Activated T-cell treated with anti-CD3 and anti-CD28 coated beads, Interleukin-2, amount 50 U/mL, for 48 hours (primary cell): ENCODE measurements at regions not wholly inside any gene's neighbourhood (a gene's known extent, or its start where the extent isn't known, plus 50 kb on each side); places are given as distances from the start of the nearest gene placed in this dataset.

Experiments
- DNase-seq, 2 experiments: peaks; one replicate each; pipeline ENCODE4 v3.0.0-alpha.2; 2020

DNA sequence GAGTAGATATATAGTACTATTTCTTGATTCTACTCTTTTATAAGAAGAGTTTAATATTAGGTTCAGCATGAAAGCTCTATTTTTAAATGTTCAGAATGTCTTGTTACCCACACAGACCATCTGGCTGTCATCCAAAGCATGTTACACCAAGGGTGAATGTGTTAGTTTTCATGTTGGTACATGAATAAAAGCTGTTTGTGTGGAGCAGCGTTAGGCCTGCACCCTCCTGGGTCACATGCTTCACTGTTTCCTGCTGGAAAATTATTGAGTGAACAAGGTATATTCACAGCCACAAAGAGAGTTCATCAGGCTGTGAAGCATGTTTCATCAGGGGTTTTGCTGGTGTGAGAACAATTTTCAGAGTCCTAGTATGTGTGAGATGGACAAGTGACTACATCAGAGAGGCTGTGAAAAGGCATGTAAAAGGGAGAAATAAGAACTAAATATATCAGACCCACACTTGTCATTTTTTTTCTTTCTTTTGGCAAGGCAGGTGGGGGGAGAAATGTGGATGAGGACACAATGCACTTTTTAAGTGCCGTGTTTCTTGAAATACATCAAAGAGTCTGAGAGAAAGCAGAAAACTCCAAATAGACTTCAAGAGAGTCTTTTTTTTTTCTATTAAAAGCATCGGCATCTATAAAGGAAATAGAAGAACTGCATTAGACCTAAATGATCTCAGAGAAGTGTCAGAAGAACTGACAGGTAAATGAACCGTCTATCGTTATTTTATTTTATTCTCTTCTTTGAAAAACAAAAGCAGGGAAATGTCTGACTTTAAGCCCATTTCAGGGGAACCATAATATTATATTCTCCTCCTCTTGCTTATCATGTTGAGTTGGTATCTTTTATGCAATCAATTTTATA is 2429.7 kb downstream of the PCDH7 start:
- no peak for DNase-seq

DNA sequence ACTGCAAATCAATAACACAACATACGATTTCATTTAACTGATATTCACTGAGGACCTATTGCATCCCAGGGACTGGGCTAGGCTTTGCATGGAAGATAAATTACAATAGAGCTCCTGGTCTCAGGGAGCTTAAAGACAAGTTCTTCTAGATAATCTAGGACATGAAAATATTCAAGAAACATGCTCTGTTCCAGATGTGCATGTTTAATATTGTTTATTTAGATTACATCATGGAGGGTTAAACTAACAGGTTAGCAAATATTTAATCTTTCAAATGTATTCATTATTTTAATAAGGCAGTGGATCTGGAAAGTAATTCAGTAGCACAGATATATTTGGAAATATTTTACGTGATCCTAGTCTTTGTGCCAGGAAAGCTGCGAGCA is 2430.3 kb downstream of the PCDH7 start:
- DNase-seq, result no peak

DNA sequence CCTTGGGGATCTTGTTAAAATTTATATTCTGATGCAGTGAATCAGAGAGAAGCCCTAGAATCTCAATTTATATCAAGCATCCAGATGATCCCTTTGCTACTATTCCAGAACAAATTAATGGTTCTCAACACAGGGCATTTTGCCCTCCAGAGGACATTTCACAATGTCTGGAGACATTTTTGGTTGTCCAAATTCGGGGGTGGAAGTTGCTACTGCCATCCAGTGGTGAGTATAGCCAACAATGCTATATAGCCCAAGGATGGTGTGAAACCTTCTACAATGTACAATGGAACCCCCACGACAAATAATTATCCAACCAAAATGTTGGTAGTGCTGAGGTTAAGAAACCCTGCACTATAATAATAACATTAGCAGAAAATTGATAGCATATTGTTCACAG is 2440.0 kb downstream of the PCDH7 start:
- DNase-seq, result no peak

DNA sequence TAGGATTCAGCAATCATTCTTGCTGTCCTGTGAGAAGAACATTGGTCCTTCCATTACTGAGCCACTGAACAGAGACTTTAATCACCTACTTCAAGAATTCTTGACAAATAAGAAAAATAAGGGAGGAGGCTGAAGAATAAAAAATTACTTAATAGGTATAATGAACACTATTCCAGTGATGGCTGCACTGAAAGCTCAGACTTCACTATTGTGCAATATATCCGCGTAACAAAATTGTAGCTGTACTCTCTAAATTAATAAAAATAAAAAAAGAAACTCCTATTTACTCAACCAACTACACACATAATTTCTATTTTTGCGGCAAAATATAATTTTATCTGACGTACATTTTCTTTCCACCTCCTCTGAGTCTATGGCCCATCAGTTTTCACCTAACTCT is 2441.0 kb downstream of the PCDH7 start:
- DNase-seq, result no peak

DNA sequence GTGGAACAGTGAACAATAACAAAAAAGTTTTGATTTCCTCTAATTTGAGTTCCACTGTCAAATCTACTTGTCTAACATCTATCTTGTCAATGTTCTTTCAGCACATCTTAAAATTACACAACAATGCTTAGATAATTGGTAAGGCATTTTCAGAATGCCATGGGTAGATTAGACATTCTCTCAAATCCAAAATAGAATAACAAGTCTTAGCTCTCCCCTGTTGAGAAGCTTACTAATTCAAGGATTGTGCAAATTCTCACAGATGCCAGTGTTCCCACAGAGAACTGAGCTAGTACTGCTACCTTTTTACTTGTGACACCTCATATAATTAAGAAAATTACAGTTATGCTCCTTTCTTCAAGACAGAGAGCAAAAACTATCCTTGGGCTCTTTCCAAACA is 2442.0 kb downstream of the PCDH7 start:
- DNase-seq, result no peak

DNA sequence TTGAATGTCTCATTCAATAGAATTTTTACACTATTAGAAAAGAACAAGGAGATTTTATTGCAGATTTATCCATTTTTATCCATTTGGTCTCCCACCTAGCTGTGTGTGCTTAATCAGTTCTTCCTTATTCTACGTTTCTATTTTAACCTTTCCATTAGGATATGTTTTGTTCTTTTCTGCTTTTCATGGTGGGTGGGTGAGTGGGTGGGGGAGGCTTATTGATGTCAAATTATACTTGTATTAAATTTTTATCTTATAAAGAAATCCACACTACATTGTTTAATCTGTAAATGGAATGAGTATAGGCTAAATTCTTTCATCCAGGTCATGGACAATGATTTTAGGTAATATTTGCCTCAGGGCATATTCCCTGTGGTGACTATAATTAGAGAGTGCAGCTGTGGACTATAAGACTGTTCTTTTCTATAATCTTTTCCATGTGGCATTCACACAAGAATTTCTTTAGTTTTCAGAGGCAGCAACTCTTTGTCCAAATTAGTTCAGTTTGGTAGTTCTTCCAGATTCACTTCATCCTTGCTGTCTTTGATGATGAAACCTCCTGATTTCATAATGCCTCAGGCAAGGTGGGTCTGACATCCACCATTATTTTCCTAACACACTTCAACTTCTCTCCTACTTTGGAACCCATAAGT is 2451.8 kb downstream of the PCDH7 start:
- no peak for DNase-seq

DNA sequence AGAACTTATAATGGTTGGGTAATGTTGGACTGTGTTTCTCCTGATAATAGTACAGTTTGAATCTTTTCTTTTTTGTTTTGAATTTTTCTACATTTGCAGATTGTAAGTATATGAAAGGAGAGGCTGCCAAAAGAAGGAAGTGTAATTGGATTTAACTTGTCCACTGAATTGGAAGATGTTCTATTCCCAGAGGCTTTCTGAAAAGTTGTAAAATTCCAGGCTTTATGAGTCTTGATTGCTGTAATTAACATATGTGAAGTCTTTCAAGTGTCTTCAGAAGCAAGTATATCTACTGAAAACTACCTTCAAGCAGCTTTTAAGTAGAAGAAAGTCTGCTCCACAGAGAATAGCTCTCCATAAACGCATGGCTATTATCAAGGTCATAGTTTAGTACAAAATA is 2456.4 kb downstream of the PCDH7 start:
- DNase-seq, result no peak

DNA sequence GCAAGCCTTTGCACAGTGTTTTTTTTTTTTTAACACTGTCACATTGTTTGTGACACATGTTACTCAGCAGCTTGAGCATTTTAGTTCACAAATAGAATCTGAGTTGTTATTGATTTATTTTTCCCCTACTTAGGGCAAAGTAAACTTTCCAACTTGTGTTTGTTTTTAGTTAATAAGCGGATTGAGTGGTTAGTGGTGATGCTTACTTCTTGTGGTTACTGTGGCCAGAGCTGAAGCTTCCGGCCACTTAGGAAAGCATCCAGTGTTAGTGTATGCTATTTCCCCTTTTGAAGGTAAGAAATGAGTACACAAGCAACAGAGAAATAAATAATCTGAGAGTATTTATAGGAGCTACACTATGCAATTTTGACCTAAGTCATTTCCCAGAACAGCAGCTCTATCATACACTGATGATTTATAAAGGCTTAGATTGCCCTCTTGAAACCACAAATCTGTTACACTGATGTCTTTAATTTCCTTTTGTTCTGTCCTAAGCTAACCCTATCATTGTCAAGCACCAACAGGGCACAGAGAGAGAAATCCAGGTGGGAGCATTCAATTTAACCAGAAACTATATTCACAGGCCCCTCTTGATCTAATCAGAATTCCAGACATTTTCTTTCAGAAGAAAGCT is 2464.6 kb downstream of the PCDH7 start:
- DNase-seq, result no peak

DNA sequence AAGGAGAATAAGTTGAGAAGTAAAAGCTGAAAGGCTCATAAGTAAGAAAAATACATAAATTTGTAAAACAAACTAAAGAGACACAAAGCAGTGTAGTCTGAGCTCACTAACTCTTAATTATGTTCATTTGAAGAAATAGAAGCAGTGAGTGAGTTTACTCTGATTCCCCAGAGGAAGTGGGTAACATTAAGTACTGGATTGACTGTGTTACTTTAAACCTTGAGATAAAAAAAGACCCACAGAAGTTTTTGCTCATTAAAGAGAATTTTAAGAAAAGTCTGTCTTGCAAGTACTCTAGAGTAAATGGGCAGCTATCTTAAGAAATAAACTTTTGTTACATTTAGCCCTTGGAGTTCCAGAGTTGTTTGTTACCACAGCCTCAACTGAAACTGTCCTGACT is 2466.9 kb downstream of the PCDH7 start:
- DNase-seq, result no peak

DNA sequence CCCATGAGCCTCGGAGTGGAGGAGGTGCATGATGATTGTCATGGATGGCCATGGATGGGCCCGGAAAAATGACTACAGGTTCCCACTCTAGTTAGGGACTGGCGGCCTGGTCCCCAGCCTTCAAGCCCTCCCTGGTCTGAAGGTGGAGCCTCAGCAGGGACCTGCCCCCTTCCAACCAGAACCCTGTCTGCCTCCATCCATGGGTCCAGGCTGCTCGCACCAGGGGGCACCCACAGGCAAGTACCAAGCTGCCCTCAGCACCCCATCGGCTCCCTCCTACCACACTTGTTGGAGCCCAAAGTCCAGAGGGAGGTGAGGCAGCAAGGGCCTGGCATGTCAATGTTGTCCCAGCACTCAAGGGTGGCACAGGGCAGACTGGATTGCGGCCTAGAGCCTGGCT is 2468.6 kb downstream of the PCDH7 start:
- no peak for DNase-seq

DNA sequence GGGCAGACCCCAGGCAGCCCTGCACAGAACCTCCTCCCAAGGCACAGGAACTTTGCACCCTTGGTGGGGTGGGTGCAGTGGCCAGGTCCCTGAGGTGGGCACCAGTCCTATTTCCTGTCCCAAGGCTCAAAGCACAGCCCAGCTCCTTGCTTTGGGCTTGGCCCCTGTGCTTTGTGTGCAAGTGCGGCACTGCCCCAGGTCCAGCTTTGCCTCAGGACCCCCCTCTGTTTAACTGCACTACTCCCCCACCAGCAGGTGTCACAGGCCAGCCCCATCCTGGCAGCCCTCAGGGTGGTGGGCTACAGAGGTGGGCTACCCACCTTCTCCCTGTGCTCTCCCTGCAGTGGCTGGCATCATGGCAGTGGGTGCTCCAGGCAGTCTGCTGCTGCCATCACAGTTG is 2469.0 kb downstream of the PCDH7 start:
- DNase-seq, result no peak

DNA sequence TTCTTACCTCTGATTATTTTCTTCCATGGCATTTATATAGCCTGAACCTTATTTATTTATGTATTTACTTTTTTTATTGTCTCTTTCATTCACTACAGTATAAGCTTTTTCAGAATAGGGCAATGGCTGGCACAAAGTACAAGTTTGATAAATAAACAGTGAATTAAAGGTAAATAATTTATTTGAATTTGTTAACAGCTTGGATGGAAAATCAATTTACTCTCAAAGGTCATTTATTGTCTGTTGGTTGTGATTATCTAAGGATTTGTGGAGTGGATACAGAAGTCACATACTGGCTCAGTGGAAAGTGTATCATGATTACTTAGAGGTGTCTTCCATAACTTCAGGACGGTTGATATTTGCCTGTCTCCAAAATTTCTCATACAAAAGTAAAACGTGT is 2472.9 kb downstream of the PCDH7 start:
- no peak for DNase-seq

DNA sequence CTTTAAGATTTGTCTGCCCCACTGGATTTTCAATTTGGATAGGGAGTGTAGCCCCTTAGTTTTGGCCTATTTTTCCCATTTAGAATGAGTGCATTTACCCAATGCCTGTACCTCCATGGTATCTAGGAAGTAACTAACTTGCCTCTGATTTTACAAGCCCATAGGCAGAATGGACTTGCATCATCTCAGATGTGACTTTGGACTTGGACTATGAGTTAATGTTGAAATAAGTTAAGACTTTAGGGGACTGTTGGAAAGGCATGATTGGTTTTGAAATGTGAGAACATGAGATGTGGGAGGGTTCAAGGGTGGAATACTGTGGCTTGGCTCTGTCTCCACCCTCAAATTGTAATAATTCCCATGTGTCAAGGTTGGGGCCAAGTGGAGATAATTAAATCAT is 2480.2 kb downstream of the PCDH7 start:
- DNase-seq, result no peak

DNA sequence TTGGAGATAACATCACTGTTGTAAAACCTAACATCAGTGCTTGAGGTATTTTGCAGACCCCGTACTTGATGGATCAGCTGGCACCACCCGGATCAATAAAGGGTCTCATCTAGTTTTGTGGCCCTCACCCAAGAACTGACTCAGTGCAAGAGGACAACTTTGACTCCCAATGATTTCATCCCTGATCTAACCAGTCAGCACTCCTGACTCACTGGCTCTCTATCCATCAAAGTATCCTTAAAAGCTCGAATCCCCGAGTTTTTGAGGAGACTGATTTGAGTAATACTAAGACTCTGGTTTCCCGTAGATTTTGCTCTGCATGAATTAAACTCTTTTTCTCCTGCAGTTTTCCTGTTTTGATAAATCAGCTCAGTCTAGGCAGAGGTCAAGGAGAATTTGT is 2498.1 kb downstream of the PCDH7 start:
- no peak for DNase-seq

DNA sequence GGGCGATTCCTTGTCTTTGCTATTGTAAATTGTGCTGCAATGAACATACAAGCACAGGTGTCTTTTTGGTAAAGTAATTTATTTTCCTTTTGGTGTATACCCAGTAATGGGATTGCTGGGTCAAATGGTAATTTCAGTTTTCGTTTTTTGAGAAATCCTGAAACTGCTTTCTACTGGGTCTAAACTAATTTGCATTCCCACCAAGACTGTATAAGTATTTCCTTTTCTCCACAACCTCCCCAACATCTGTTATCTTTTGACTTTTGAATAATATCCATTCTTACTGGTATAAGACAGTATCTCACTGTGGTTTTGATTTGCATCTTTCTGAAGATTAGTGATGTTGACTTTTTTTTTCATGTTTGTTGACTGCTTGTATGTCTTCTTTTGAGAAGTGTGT is 2506.0 kb downstream of the PCDH7 start:
- no peak for DNase-seq

DNA sequence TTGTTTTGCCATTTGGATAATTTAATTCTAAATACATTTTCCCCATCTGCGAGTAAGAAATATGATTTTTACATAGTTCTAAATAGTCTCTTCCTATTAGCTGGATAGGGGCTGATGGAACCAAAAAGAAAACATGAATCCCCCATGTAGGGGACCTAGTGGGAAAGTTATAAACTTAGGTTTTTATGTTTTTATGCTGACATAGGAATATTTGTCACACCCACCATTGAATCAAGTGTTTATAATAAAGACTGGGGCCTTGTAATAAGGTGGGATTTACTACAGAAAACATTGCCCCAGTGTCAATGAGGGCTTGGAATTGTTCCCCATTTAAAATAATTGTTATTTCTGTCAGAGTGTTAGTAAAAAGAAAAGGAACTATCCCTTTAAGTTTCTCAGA is 2506.6 kb downstream of the PCDH7 start:
- DNase-seq, result no peak

DNA sequence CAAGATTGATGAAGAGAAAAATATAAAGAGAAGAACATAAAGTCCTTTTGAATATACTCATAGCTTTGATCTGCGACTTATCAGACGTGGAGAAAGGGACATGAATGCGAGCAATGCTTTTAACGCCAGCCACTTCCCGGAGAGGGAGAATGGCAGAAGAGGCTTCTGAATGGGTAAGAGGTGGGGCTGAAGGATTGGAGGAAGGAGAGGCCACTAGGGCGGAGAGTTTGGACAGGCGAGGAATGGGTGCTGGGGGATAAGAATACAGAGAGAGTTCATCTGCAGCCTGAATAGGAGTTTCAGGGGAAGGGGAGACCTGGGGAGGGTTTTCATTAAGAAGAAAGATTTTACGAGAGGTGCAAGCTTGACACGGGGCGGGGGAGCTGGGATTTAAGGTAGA is 2534.9 kb downstream of the PCDH7 start:
- DNase-seq, result no peak

DNA sequence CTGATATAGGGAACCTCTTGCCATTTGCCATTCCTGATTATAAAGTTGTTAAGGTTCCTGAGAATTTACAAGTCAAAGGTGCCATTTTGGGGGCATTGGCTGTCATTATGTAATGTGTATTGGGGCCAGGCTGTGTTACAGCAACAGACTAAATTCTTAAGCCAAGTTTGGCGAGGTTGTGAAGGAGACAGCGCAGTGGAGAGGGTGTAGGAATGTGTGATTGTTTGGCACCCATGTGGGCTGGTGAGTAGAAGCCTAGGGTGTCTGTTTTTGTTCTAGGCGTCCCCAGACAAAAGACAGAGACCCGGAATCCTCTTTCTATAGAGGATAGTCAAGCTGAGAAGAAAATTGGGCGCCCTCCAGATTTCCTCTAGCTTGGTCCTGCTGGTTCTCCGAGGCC is 2535.3 kb downstream of the PCDH7 start:
- no peak for DNase-seq

DNA sequence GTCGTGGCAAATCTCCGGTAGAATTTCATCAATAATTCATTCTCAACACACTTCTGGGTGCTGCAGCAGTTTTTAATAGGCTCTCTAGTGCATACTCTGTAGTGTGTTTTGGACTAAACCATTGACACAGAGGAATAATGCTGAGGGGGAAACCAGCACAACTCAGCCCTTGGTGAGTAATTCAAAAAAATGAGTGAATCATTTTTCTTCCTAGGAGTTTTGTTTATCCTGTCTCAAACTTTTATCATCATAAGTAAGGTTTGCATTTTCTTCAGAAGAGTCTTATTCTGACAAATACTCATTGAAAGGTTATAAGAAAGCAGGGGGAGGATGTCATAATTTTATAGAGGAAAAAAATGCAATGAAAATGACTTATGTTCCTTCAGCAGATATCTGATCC is 2542.7 kb downstream of the PCDH7 start:
- DNase-seq, result no peak

DNA sequence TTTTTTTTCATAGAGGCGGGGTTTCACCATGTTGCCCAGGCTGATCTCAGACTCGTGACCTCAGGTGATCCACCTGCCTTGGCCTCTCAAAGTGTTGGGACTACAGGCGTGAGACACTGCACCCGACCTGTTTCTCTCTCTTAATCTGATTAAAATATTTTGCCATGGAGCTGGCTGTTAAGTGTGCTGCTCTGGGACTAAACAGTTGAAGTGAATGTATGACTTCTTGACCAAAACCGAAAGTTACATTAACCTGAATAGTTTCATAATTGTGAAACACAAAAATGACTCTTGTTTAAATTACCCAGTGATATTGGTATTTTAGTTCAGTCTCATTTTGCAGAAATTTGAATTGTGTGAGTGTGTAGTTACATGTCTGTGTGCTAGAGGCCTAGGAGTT is 2548.6 kb downstream of the PCDH7 start:
- DNase-seq, result no peak

DNA sequence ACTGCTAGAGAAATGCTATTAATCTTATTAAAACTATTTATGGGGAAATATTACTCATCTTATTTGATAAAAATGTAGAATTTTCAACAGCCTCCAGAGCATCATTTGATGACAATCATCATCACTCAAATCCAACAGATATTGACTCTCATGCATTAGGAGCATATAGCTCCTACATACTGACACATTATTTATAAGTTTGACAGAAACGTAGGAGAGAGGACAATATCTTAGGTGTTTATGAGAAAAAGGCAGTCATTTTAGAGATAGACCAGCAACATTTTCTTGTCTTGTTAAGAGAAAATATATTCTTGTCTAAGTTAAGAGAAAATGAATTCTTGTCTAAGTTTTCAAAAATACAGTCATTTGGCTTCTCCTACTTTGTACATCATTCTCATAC is 2550.2 kb downstream of the PCDH7 start:
- DNase-seq, result no peak

DNA sequence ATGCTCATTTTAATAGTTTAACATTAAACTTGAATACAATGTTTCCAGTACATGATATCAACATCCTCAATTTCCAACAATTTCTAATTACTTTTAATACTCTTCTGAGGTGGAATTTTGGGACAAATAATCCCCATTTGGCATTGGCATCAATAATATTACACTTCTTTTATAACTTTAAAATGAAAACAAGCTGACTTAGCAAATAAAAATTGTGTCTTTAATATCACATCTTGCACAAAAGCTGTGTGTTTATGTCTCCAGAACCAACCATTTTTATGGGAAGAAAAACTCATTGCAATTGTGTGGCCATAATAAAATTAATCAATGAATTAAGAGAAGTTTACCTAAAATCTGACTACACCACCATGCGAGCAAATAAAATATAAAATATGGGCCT is 2552.6 kb downstream of the PCDH7 start:
- DNase-seq, result no peak

DNA sequence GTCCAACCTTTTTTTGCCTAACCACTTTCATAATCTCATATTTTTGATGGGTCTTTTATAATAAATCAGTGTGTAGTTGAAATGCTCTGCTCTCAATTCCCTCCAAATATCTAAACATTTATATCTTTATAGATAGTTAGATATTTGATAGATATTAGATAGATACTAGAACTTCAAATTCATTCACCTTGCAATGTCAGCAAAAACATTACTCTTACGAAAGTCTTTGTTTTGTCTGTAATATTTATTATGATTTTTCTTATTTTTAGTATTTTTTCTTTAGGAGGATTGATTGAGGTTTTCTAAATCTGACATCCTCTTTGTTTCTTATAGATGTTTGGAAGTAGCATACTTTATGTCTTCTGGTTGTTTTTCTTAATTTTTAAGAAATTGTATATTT is 2563.6 kb downstream of the PCDH7 start:
- DNase-seq, result no peak

DNA sequence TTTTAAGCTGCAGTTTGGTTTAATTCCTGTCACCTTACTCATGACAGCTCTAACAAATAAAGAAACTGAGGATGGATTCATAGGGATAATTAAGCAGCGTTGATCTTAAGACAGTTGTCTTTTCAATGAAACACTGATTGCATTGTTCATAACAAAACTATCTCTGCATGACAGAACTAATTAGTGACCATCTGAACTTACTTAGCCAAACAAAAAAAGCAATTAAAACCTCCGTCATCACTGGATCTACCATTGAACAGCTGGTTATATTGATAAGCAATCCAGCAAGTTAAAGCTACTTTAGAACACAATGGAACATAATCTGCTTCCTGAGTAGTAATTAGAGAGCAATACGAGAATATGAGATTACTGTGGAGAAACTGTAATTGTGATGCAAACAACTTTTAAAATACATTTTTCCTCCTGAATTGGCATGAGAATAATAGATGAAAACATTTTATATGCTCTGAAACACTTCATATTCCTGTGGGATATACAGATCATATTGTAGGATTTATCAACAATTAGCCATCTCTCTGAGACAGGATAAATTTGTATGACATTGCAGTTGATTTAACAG is 2576.8 kb downstream of the PCDH7 start:
- no peak for DNase-seq
